HepG2 (cell line): ENCODE measurements at regions not wholly inside any gene's neighbourhood (a gene's known extent, or its start where the extent isn't known, plus 50 kb on each side); places are given as distances from the start of the nearest gene placed in this dataset.

Source experiments
- ATAC-seq: fragments of 200-7000 bp; cut with Tn5 transposase; 3 replicates; pipeline ENCODE4 v1.9.1; 2020; ENCODE audit warnings: mild to moderate bottlenecking, moderate library complexity
- BruUV-seq: library from RNA; stranded (reverse); fragments of 400-500 nt; replicated peaks from 2 replicates; lab custom pipeline; 2021; lab: Mats Ljungman, UMichigan
- CTCF ChIA-PET: fragments of 300-600 bp; formaldehyde crosslinking; extraction: SDS; loops from one replicate; lab custom pipeline; 2021; ENCODE audit warnings: low total read pairs, inconsistent platforms, low intra/inter-chr PET ratio; lab: Yijun Ruan, JAX
- POLR2A ChIA-PET: fragments of 350-600 bp; sonication (Branson Sonifier 250); formaldehyde crosslinking; loops from one replicate; lab custom pipeline; 2020; ENCODE audit warnings: antibody characterized with exemption, inconsistent platforms; lab: Yijun Ruan, JAX
- DNase-seq: peaks from one replicate; pipeline ENCODE4 v3.0.0-alpha.2; 2015; ENCODE audit warnings: low spot score
- FAIRE-seq: peaks from 3 replicates; lab custom pipeline; 2011; peaks lifted over from hg19 to GRCh38; lab: Jason Lieb, UNC
- H2AFZ ChIP-seq: one replicate; pipeline ENCODE4 v1.6.1; 2011; ENCODE audit warnings: low read length, inconsistent platforms
- H3K27ac ChIP-seq: fragments of 300-600 bp; 3 replicates; pipeline ENCODE4 v1.8.0; 2011; ENCODE audit warnings: mixed run types, mild to moderate bottlenecking, mixed read lengths, low read length, inconsistent platforms; ENCODE audit not compliant: insufficient read depth; ENCODE audit errors: extremely low read length
- H3K27me3 ChIP-seq, 2 experiments: fragments of 200-600 bp in 1 of 2; 2 replicates in 1 of 2; 3 replicates in 1 of 2; pipeline versions ENCODE4 v1.6.0 to v1.8.0; 2011; ENCODE audit warnings: low read length in 2 of 2, mild to moderate bottlenecking in 2 of 2, moderate library complexity in 2 of 2, inconsistent platforms in 1 of 2; ENCODE audit not compliant: insufficient read depth in 2 of 2, control insufficient read depth in 1 of 2
- H3K36me3 ChIP-seq, 2 experiments: fragments of 200-600 bp in 1 of 2; replicated peaks in 1 of 2; 2 replicates in 1 of 2; 3 replicates in 1 of 2; pipeline versions ENCODE4 v1.5.1 to v1.8.0; 2011; ENCODE audit warnings: low read length in 2 of 2, inconsistent platforms in 1 of 2; ENCODE audit not compliant: insufficient read depth in 2 of 2, control insufficient read depth in 1 of 2
- H3K4me1 ChIP-seq: 2 replicates; pipeline ENCODE4 v1.5.1; 2012; ENCODE audit warnings: low read length, inconsistent platforms; ENCODE audit not compliant: insufficient read depth
- H3K4me2 ChIP-seq: 2 replicates; pipeline ENCODE4 v1.6.0; 2011; ENCODE audit warnings: low read depth, low read length, inconsistent platforms
- H3K4me3 ChIP-seq, 3 experiments: fragments of 200-600 bp in 1 of 3; sonication (generic), shearing (Covaris generic) in 1 of 3; replicated peaks in 1 of 3; 2 replicates each; pipeline ENCODE4 v1.5.1; 2011 to 2016; ENCODE audit warnings: low read length in 3 of 3, inconsistent platforms in 2 of 3, low read depth in 2 of 3, mild to moderate bottlenecking in 2 of 3, control low read depth in 1 of 3, mixed read lengths in 1 of 3; ENCODE audit not compliant: insufficient read depth in 1 of 3
- H3K79me2 ChIP-seq: one replicate; pipeline ENCODE4 v1.6.1; 2011; ENCODE audit warnings: low read length, inconsistent platforms; ENCODE audit not compliant: insufficient read depth
- H3K9ac ChIP-seq: 2 replicates; pipeline ENCODE4 v1.6.0; 2011; ENCODE audit warnings: mild to moderate bottlenecking, low read depth, low read length, inconsistent platforms; ENCODE audit not compliant: insufficient read depth
- H3K9me3 ChIP-seq: 2 replicates; pipeline ENCODE4 v1.5.1; 2012; ENCODE audit warnings: mild to moderate bottlenecking, low read length
- H4K20me1 ChIP-seq: 2 replicates; pipeline ENCODE4 v1.6.0; 2011; ENCODE audit warnings: inconsistent platforms, mild to moderate bottlenecking, low read length, moderate library complexity; ENCODE audit not compliant: insufficient read depth
- CCAR2 ChIP-seq: fragments of 200-400 bp; formaldehyde crosslinking; optimal IDR thresholded peaks from 2 replicates; pipeline ENCODE3; 2018; ENCODE audit warnings: low read depth, mild to moderate bottlenecking, low read length, moderate library complexity
- ONECUT2 ChIP-seq: sonication (generic); formaldehyde crosslinking; IDR thresholded peaks from 2 replicates; pipeline ENCODE4 v1.4.0; 2020; ENCODE audit warnings: missing genetic modification reagents
- SMYD3 ChIP-seq: sonication (generic); formaldehyde crosslinking; IDR thresholded peaks from 2 replicates; pipeline ENCODE4 v1.8.1; 2023; ENCODE audit warnings: mild to moderate bottlenecking, missing genetic modification reagents
- SP140L ChIP-seq: sonication (generic); formaldehyde crosslinking; IDR thresholded peaks from 2 replicates; pipeline ENCODE4 v1.4.0; 2020; ENCODE audit warnings: missing genetic modification reagents, borderline replicate concordance
- ZBTB26 ChIP-seq: IDR thresholded peaks from 2 replicates; pipeline ENCODE4 v1.6.1; 2016; ENCODE audit warnings: missing compliant biosample characterization, missing genetic modification reagents, borderline replicate concordance
- ZBTB40 ChIP-seq, 2 experiments: fragments of 450-650 bp in 1 of 2; sonication (generic) in 1 of 2; formaldehyde crosslinking in 1 of 2; IDR thresholded peaks; 2 replicates each; pipeline versions ENCODE4 v1.6.1 to v1.8.0; 2016 to 2022; ENCODE audit warnings: antibody characterized with exemption in 1 of 2, mild to moderate bottlenecking in 1 of 2, missing genetic modification reagents in 1 of 2
- ZNF282 ChIP-seq: fragments of 450-650 bp; IDR thresholded peaks from 2 replicates; pipeline ENCODE4 v1.6.1; 2018; ENCODE audit not compliant: partially characterized antibody
- ZNF644 ChIP-seq: IDR thresholded peaks from 2 replicates; pipeline ENCODE4 v1.6.1; 2016; ENCODE audit warnings: low read depth
- in situ Hi-C: cut with HindIII; loops from 2 replicates; pipeline ENCODE4 v1.10.0; 2017; ENCODE audit warnings: low pct_unique_long_range_greater_than_20kb; ENCODE audit not compliant: extremely low pct_ligation_motif_present
- intact Hi-C: fragments of 100-400 bp; cut with micrococcal nuclease; formaldehyde crosslinking; loops from one replicate; pipeline ENCODE4 v1.10.0; 2022; ENCODE audit not compliant: unreplicated experiment
- TF ChIP-seq, protein P1 (sequence below): sonication (generic); formaldehyde crosslinking; IDR thresholded peaks from 2 replicates; pipeline ENCODE4 v1.5.0; 2020; ENCODE audit warnings: mild to moderate bottlenecking, missing genetic modification reagents

- Histone ChIP-seq H3K9ac (no peak overlapping the region), H4K20me1 (no peaks in the 10 kb centered on the region), H3K79me2 (no peaks in the 10 kb centered on the region), H2AFZ (no peak overlapping the region), H3K36me3 (no peaks in the 10 kb centered on the region), H3K4me3 (no peak overlapping the region), H3K27me3 (peaks cover 2 to 8% of the 10 kb centered on the region in 2 experiments; a peak in 2 of 5 replicates), H3K4me2 (no peak overlapping the region), H3K4me1 (no peaks in the 10 kb centered on the region), H3K27ac (no peak overlapping the region), H3K9me3 (no peaks in the 10 kb centered on the region)
- ATAC-seq (no peak), DNase-seq (no peak), FAIRE-seq (no peak)
- in situ Hi-C loops, result no loop called here
- ChIA-PET POLR2A (no interaction called here), CTCF (no interaction called here)
- intact Hi-C loops, result no loop called here
- no TSS peak for BruUV-seq
- no peak for TF ChIP-seq CCAR2
- TF ChIP-seq, protein P1, sequence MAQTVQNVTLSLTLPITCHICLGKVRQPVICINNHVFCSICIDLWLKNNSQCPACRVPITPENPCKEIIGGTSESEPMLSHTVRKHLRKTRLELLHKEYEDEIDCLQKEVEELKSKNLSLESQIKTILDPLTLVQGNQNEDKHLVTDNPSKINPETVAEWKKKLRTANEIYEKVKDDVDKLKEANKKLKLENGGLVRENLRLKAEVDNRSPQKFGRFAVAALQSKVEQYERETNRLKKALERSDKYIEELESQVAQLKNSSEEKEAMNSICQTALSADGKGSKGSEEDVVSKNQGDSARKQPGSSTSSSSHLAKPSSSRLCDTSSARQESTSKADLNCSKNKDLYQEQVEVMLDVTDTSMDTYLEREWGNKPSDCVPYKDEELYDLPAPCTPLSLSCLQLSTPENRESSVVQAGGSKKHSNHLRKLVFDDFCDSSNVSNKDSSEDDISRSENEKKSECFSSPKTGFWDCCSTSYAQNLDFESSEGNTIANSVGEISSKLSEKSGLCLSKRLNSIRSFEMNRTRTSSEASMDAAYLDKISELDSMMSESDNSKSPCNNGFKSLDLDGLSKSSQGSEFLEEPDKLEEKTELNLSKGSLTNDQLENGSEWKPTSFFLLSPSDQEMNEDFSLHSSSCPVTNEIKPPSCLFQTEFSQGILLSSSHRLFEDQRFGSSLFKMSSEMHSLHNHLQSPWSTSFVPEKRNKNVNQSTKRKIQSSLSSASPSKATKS, result no peak
- no peak for TF ChIP-seq ZBTB26 (CRISPR knock-in tag)
- TF ChIP-seq ZBTB40 (IDR thresholded peaks at IDR 0.05), result no peak
- no peak for TF ChIP-seq ZBTB40 (CRISPR knock-in tag; IDR thresholded peaks at IDR 0.05)
- no peak for TF ChIP-seq ONECUT2 (CRISPR knock-in tag)
- no peak for TF ChIP-seq ZNF282
- TF ChIP-seq ZNF644 (CRISPR knock-in tag), result no peak
- TF ChIP-seq SP140L (CRISPR knock-in tag), result no peak
- TF ChIP-seq SMYD3 (CRISPR knock-in tag), result no peak
Measured at GRCh38 chr5:175325681-175326080, 118.3 kb downstream of the DRD1 start.
